GM23338 (cell line): ENCODE measurements at regions not wholly inside any gene's neighbourhood (a gene's known extent, or its start where the extent isn't known, plus 50 kb on each side); places are given as distances from the start of the nearest gene placed in this dataset.
A peak's percentile ranks its signal among the peaks of the same experiment; 100 is the strongest.

Experiments used
- ATAC-seq: fragments of 200-7000 bp; cut with Tn5 transposase; 3 replicates; pipeline ENCODE4 v1.9.1; 2020
- DNase-seq: peaks from one replicate; pipeline ENCODE4 v3.0.0-alpha.2; 2015; ENCODE audit warnings: low spot score
- H2AFZ ChIP-seq: fragments of 200-600 bp; sonication (generic); 2 replicates; pipeline ENCODE4 v1.8.0; 2016; ENCODE audit warnings: antibody characterized with exemption, mild to moderate bottlenecking, moderate library complexity
- H3F3A ChIP-seq: fragments of 200-600 bp; sonication (generic); replicated peaks from 2 replicates; pipeline ENCODE4 v1.8.0; 2017; ENCODE audit warnings: antibody characterized with exemption, mixed run types, low read depth
- H3K27ac ChIP-seq: fragments of 200-600 bp; sonication (generic); 2 replicates; pipeline ENCODE4 v1.6.1; 2016; ENCODE audit warnings: low read depth
- H3K27me3 ChIP-seq: fragments of 200-600 bp; sonication (generic); 2 replicates; pipeline ENCODE4 v1.8.0; 2016; ENCODE audit warnings: mild to moderate bottlenecking, mixed run types, moderate library complexity; ENCODE audit not compliant: insufficient read depth
- H3K36me3 ChIP-seq: fragments of 200-600 bp; sonication (generic); 2 replicates; pipeline ENCODE4 v1.8.0; 2016; ENCODE audit warnings: mild to moderate bottlenecking; ENCODE audit not compliant: insufficient read depth
- H3K4me1 ChIP-seq: fragments of 200-600 bp; sonication (generic); 2 replicates; pipeline ENCODE4 v1.8.0; 2016; ENCODE audit warnings: mild to moderate bottlenecking, moderate library complexity; ENCODE audit not compliant: insufficient read depth
- H3K4me2 ChIP-seq: fragments of 200-600 bp; sonication (generic); 2 replicates; pipeline ENCODE4 v1.7.1; 2017; ENCODE audit warnings: mixed run types
- H3K4me3 ChIP-seq: fragments of 200-600 bp; sonication (generic); 2 replicates; pipeline ENCODE4 v1.6.1; 2016; ENCODE audit warnings: mixed run types
- H3K79me2 ChIP-seq: fragments of 200-600 bp; sonication (generic); replicated peaks from 2 replicates; pipeline ENCODE4 v1.8.0; 2017; ENCODE audit warnings: mild to moderate bottlenecking; ENCODE audit not compliant: insufficient read depth
- H3K9me2 ChIP-seq: fragments of 200-600 bp; sonication (generic); 2 replicates; pipeline ENCODE4 v1.8.0; 2017; ENCODE audit not compliant: insufficient read depth
- H4K20me1 ChIP-seq: fragments of 200-600 bp; sonication (generic); replicated peaks from 2 replicates; pipeline ENCODE4 v1.8.0; 2017; ENCODE audit warnings: mild to moderate bottlenecking; ENCODE audit not compliant: insufficient read depth
- H3K27ac Mint-ChIP-seq: 2 replicates; pipeline ENCODE4 v1.8.0; 2020; ENCODE audit warnings: inconsistent platforms, mild to moderate bottlenecking, moderate library complexity, mixed read lengths
- H3K27me3 Mint-ChIP-seq: 3 replicates; pipeline ENCODE4 v1.8.0; 2022; ENCODE audit warnings: low read depth, mild to moderate bottlenecking, moderate library complexity, mixed read lengths, inconsistent platforms; ENCODE audit not compliant: insufficient read depth, poor library complexity
- H3K36me3 Mint-ChIP-seq: 3 replicates; pipeline ENCODE4 v1.8.0; 2021; ENCODE audit warnings: low read depth, mild to moderate bottlenecking, inconsistent platforms, moderate library complexity, mixed read lengths
- H3K4me1 Mint-ChIP-seq: 3 replicates; pipeline ENCODE4 v1.8.0; 2020; ENCODE audit warnings: mild to moderate bottlenecking, inconsistent platforms, mixed read lengths
- H3K4me3 Mint-ChIP-seq: 3 replicates; pipeline ENCODE4 v1.8.0; 2021; ENCODE audit warnings: moderate library complexity, mild to moderate bottlenecking, inconsistent platforms, mixed read lengths
- H3K9me3 Mint-ChIP-seq: 3 replicates; pipeline ENCODE4 v1.8.0; 2020; ENCODE audit warnings: moderate library complexity, mild to moderate bottlenecking, inconsistent platforms, mixed read lengths
- CREB1 ChIP-seq: fragments of 250-450 bp; sonication (Bioruptor Pico); IDR thresholded peaks from 2 replicates; pipeline ENCODE4 v1.5.0; 2020; ENCODE audit warnings: low read depth, mild to moderate bottlenecking, moderate library complexity
- EZH2 ChIP-seq: fragments of 200-600 bp; sonication (generic); IDR thresholded peaks from one replicate; pipeline ENCODE4 v1.8.0; 2017; ENCODE audit warnings: antibody characterized with exemption, mild to moderate bottlenecking, low read depth; ENCODE audit not compliant: unreplicated experiment
- EZH2phosphoT487 ChIP-seq: fragments of 200-600 bp; sonication (generic); IDR thresholded peaks from one replicate; pipeline ENCODE4 v1.8.1; 2018; ENCODE audit warnings: antibody characterized with exemption; ENCODE audit not compliant: unreplicated experiment
- JUNB ChIP-seq: IDR thresholded peaks from one replicate; pipeline ENCODE4 v1.6.1; 2016; ENCODE audit warnings: antibody characterized with exemption; ENCODE audit not compliant: unreplicated experiment
- NANOG ChIP-seq: IDR thresholded peaks from 2 replicates; pipeline ENCODE4 v1.6.1; 2016; ENCODE audit warnings: antibody characterized with exemption, borderline replicate concordance
- POLR2AphosphoS5 ChIP-seq: IDR thresholded peaks from 2 replicates; pipeline ENCODE4 v1.6.1; 2016; ENCODE audit warnings: antibody characterized with exemption, low read depth
- STAT1 ChIP-seq: IDR thresholded peaks from one replicate; pipeline ENCODE4 v1.6.1; 2016; ENCODE audit warnings: antibody characterized with exemption; ENCODE audit not compliant: unreplicated experiment
- ZNF114 ChIP-seq: fragments of 250-450 bp; sonication (Bioruptor Pico); IDR thresholded peaks from 2 replicates; pipeline ENCODE4 v1.5.0; 2020; ENCODE audit warnings: mild to moderate bottlenecking, moderate library complexity
- ZNF331 ChIP-seq: fragments of 250-450 bp; sonication (Bioruptor Pico); IDR thresholded peaks from 2 replicates; pipeline ENCODE4 v1.5.0; 2020; ENCODE audit warnings: low read depth, mild to moderate bottlenecking, moderate library complexity
- TF ChIP-seq, protein P1 (sequence below): IDR thresholded peaks from one replicate; pipeline ENCODE4 v1.6.1; 2018; ENCODE audit warnings: antibody characterized with exemption; ENCODE audit not compliant: unreplicated experiment
- TF ChIP-seq, protein P2 (sequence below), 2 experiments: fragments of 200-600 bp in 1 of 2; sonication (generic) in 1 of 2; conservative IDR thresholded peaks; 2 replicates each; pipeline versions ENCODE4 v1.5.1 to v1.6.1; 2016 to 2017; ENCODE audit warnings: antibody characterized with exemption in 2 of 2, low read depth in 2 of 2, mild to moderate bottlenecking in 2 of 2, moderate library complexity in 1 of 2
- TF ChIP-seq, protein P3 (sequence below): fragments of 250-450 bp; sonication (Bioruptor Pico); IDR thresholded peaks from 2 replicates; pipeline ENCODE4 v1.5.0; 2020; ENCODE audit warnings: mild to moderate bottlenecking, moderate library complexity
- TF ChIP-seq, protein P4 (sequence below): IDR thresholded peaks from 2 replicates; pipeline ENCODE4 v1.6.1; 2016; ENCODE audit warnings: antibody characterized with exemption

DNA sequence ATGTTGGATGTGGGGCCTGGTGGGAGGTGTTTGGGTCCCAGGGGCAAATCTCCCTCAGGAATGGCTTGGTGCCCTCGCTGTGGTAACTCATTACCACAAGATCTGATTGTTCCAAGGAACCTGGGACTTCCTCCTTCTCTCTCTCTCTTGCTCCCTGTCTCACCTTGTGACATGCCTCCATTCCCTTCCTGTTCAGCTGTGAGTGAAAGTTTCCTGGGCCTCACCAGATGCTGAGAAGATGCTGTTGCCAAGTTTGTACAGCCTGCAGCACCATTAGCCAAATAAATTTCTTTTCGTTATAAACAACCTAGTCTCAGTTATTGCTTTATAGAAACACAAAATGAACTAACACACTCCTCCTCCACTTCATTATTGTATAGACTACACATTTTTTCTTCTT, 759.8 kb upstream of the MDGA2 start:
- Histone ChIP-seq H3K4me1 (no peaks in the 10 kb centered on the region), H3K4me3 (no peak overlapping the region), H3F3A (no peaks in the 10 kb centered on the region), H4K20me1 (no peaks in the 10 kb centered on the region), H3K27me3 (no peaks in the 10 kb centered on the region), H3K27ac (no peak overlapping the region), H3K36me3 (no peaks in the 10 kb centered on the region), H3K9me2 (no peaks in the 10 kb centered on the region), H3K4me2 (no peak overlapping the region), H2AFZ (peak overlapping the region; percentile 5; the same call in 1 of the 2 replicates), H3K79me2 (no peaks in the 10 kb centered on the region)
- ATAC-seq (peak; percentile 46), DNase-seq (no peak)
- peaks cover 11% of the 10 kb centered on the region; the same call in 2 of the 3 replicates for H3K9me3 Mint-ChIP-seq
- no peak overlapping the region for H3K4me3 Mint-ChIP-seq
- peaks cover 4% of the 10 kb centered on the region; the same call in 2 of the 3 replicates for H3K4me1 Mint-ChIP-seq
- TF ChIP-seq, protein P1, sequence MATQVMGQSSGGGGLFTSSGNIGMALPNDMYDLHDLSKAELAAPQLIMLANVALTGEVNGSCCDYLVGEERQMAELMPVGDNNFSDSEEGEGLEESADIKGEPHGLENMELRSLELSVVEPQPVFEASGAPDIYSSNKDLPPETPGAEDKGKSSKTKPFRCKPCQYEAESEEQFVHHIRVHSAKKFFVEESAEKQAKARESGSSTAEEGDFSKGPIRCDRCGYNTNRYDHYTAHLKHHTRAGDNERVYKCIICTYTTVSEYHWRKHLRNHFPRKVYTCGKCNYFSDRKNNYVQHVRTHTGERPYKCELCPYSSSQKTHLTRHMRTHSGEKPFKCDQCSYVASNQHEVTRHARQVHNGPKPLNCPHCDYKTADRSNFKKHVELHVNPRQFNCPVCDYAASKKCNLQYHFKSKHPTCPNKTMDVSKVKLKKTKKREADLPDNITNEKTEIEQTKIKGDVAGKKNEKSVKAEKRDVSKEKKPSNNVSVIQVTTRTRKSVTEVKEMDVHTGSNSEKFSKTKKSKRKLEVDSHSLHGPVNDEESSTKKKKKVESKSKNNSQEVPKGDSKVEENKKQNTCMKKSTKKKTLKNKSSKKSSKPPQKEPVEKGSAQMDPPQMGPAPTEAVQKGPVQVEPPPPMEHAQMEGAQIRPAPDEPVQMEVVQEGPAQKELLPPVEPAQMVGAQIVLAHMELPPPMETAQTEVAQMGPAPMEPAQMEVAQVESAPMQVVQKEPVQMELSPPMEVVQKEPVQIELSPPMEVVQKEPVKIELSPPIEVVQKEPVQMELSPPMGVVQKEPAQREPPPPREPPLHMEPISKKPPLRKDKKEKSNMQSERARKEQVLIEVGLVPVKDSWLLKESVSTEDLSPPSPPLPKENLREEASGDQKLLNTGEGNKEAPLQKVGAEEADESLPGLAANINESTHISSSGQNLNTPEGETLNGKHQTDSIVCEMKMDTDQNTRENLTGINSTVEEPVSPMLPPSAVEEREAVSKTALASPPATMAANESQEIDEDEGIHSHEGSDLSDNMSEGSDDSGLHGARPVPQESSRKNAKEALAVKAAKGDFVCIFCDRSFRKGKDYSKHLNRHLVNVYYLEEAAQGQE, result no peak
- no peak for TF ChIP-seq EZH2
- TF ChIP-seq, protein P2, sequence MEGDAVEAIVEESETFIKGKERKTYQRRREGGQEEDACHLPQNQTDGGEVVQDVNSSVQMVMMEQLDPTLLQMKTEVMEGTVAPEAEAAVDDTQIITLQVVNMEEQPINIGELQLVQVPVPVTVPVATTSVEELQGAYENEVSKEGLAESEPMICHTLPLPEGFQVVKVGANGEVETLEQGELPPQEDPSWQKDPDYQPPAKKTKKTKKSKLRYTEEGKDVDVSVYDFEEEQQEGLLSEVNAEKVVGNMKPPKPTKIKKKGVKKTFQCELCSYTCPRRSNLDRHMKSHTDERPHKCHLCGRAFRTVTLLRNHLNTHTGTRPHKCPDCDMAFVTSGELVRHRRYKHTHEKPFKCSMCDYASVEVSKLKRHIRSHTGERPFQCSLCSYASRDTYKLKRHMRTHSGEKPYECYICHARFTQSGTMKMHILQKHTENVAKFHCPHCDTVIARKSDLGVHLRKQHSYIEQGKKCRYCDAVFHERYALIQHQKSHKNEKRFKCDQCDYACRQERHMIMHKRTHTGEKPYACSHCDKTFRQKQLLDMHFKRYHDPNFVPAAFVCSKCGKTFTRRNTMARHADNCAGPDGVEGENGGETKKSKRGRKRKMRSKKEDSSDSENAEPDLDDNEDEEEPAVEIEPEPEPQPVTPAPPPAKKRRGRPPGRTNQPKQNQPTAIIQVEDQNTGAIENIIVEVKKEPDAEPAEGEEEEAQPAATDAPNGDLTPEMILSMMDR (conservative IDR thresholded peaks at IDR 0.05; ENCODE audit: low read depth in 2 of 2), result no peak
- TF ChIP-seq ZNF114, result no peak
- TF ChIP-seq NANOG, result no peak
- TF ChIP-seq, protein P3, sequence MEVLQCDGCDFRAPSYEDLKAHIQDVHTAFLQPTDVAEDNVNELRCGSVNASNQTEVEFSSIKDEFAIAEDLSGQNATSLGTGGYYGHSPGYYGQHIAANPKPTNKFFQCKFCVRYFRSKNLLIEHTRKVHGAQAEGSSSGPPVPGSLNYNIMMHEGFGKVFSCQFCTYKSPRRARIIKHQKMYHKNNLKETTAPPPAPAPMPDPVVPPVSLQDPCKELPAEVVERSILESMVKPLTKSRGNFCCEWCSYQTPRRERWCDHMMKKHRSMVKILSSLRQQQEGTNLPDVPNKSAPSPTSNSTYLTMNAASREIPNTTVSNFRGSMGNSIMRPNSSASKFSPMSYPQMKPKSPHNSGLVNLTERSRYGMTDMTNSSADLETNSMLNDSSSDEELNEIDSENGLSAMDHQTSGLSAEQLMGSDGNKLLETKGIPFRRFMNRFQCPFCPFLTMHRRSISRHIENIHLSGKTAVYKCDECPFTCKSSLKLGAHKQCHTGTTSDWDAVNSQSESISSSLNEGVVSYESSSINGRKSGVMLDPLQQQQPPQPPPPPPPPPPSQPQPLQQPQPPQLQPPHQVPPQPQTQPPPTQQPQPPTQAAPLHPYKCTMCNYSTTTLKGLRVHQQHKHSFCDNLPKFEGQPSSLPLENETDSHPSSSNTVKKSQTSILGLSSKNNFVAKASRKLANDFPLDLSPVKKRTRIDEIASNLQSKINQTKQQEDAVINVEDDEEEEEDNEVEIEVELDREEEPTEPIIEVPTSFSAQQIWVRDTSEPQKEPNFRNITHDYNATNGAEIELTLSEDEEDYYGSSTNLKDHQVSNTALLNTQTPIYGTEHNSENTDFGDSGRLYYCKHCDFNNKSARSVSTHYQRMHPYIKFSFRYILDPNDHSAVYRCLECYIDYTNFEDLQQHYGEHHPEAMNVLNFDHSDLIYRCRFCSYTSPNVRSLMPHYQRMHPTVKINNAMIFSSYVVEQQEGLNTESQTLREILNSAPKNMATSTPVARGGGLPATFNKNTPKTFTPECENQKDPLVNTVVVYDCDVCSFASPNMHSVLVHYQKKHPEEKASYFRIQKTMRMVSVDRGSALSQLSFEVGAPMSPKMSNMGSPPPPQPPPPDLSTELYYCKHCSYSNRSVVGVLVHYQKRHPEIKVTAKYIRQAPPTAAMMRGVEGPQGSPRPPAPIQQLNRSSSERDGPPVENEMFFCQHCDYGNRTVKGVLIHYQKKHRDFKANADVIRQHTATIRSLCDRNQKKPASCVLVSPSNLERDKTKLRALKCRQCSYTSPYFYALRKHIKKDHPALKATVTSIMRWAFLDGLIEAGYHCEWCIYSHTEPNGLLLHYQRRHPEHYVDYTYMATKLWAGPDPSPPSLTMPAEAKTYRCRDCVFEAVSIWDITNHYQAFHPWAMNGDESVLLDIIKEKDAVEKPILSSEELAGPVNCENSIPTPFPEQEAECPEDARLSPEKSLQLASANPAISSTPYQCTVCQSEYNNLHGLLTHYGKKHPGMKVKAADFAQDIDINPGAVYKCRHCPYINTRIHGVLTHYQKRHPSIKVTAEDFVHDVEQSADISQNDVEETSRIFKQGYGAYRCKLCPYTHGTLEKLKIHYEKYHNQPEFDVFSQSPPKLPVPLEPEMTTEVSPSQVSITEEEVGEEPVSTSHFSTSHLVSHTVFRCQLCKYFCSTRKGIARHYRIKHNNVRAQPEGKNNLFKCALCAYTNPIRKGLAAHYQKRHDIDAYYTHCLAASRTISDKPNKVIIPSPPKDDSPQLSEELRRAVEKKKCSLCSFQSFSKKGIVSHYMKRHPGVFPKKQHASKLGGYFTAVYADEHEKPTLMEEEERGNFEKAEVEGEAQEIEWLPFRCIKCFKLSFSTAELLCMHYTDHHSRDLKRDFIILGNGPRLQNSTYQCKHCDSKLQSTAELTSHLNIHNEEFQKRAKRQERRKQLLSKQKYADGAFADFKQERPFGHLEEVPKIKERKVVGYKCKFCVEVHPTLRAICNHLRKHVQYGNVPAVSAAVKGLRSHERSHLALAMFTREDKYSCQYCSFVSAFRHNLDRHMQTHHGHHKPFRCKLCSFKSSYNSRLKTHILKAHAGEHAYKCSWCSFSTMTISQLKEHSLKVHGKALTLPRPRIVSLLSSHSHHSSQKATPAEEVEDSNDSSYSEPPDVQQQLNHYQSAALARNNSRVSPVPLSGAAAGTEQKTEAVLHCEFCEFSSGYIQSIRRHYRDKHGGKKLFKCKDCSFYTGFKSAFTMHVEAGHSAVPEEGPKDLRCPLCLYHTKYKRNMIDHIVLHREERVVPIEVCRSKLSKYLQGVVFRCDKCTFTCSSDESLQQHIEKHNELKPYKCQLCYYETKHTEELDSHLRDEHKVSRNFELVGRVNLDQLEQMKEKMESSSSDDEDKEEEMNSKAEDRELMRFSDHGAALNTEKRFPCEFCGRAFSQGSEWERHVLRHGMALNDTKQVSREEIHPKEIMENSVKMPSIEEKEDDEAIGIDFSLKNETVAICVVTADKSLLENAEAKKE (CRISPR knock-in tag), result no peak
- TF ChIP-seq JUNB, result no peak
- TF ChIP-seq ZNF331 (CRISPR knock-in tag), result no peak
- TF ChIP-seq POLR2AphosphoS5, result no peak
- no peak for TF ChIP-seq CREB1 (CRISPR knock-in tag)
- TF ChIP-seq STAT1, result no peak
- TF ChIP-seq, protein P4, sequence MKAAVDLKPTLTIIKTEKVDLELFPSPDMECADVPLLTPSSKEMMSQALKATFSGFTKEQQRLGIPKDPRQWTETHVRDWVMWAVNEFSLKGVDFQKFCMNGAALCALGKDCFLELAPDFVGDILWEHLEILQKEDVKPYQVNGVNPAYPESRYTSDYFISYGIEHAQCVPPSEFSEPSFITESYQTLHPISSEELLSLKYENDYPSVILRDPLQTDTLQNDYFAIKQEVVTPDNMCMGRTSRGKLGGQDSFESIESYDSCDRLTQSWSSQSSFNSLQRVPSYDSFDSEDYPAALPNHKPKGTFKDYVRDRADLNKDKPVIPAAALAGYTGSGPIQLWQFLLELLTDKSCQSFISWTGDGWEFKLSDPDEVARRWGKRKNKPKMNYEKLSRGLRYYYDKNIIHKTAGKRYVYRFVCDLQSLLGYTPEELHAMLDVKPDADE, result no peak
- TF ChIP-seq EZH2phosphoT487, result no peak
- H3K27me3 Mint-ChIP-seq, result no peaks in the 10 kb centered on the region
- peaks cover 4% of the 10 kb centered on the region; the same call in 1 of the 3 replicates for H3K36me3 Mint-ChIP-seq
- H3K27ac Mint-ChIP-seq, result no peak overlapping the region
